ENCODE measurements at regions not wholly inside any gene's neighbourhood (a gene's known extent, or its start where the extent isn't known, plus 50 kb on each side); places are given as distances from the start of the nearest gene placed in this dataset.
"Not testable (repeated sequence)": the region's sequence is repeated elsewhere in the genome, so short reads cannot be mapped to it uniquely, and the experiment has no call there.

- in situ Hi-C loops (cut with MboI; ENCODE audit: low pct_unique_long_range_greater_than_20kb, low sequenced_read_pairs): no loop called here
- DNase-seq: no peak
These were observed 199.7 kb upstream of the ATXN7L3B start for GRCh38 chr12:74337951-74338350.

GRCh38 chr12:74339211-74339610 is 198.4 kb upstream of the ATXN7L3B start:
- no peak for DNase-seq
- in situ Hi-C loops (cut with MboI; ENCODE audit: low pct_unique_long_range_greater_than_20kb, low sequenced_read_pairs): no loop called here

GRCh38 chr12:74349925-74350324 is 187.7 kb upstream of the ATXN7L3B start:
- in situ Hi-C loops (cut with MboI; ENCODE audit: low pct_unique_long_range_greater_than_20kb, low sequenced_read_pairs): no loop called here
- no peak for DNase-seq

GRCh38 chr12:74365178-74365964 is 172.3 kb upstream of the ATXN7L3B start:
- in situ Hi-C loops (cut with MboI; ENCODE audit: low pct_unique_long_range_greater_than_20kb, low sequenced_read_pairs): no loop called here
- DNase-seq: peak; percentile 29

- in situ Hi-C loops (cut with MboI; ENCODE audit: low pct_unique_long_range_greater_than_20kb, low sequenced_read_pairs): no loop called here
- DNase-seq: no peak
These were observed 166.9 kb upstream of the ATXN7L3B start for GRCh38 chr12:74370608-74371216.

GRCh38 chr12:74379114-74379513 is 158.5 kb upstream of the ATXN7L3B start:
- in situ Hi-C loops (cut with MboI; ENCODE audit: low pct_unique_long_range_greater_than_20kb, low sequenced_read_pairs): no loop called here

GRCh38 chr12:74381958-74382357 is 155.7 kb upstream of the ATXN7L3B start:
- DNase-seq: no peak
- in situ Hi-C loops (cut with MboI; ENCODE audit: low pct_unique_long_range_greater_than_20kb, low sequenced_read_pairs): no loop called here

More at GRCh38 chr12:74379114-74379513, 158.5 kb upstream of the ATXN7L3B start:
- DNase-seq: no peak

- in situ Hi-C loops (cut with MboI; ENCODE audit: low pct_unique_long_range_greater_than_20kb, low sequenced_read_pairs): no loop called here
- no peak for DNase-seq
These were observed 154.7 kb upstream of the ATXN7L3B start for GRCh38 chr12:74382983-74383382.

GRCh38 chr12:74391283-74391682 is 146.4 kb upstream of the ATXN7L3B start:
- no peak for DNase-seq
- in situ Hi-C loops (cut with MboI; ENCODE audit: low pct_unique_long_range_greater_than_20kb, low sequenced_read_pairs): no loop called here

- no peak for DNase-seq
- in situ Hi-C loops (cut with MboI; ENCODE audit: low pct_unique_long_range_greater_than_20kb, low sequenced_read_pairs): no loop called here
These were observed 144.4 kb upstream of the ATXN7L3B start for GRCh38 chr12:74393272-74393671.

GRCh38 chr12:74394647-74395046 is 143.0 kb upstream of the ATXN7L3B start:
- in situ Hi-C loops (cut with MboI; ENCODE audit: low pct_unique_long_range_greater_than_20kb, low sequenced_read_pairs): no loop called here
- no peak for DNase-seq

- in situ Hi-C loops (cut with MboI; ENCODE audit: low pct_unique_long_range_greater_than_20kb, low sequenced_read_pairs): no loop called here
- no peak for DNase-seq
These were observed 136.6 kb upstream of the ATXN7L3B start for GRCh38 chr12:74401035-74401434.

- in situ Hi-C loops (cut with MboI; ENCODE audit: low pct_unique_long_range_greater_than_20kb, low sequenced_read_pairs): no loop called here
- no peak for DNase-seq
These were observed 135.7 kb upstream of the ATXN7L3B start for GRCh38 chr12:74401966-74402365.

GRCh38 chr12:74403221-74403470 is 134.5 kb upstream of the ATXN7L3B start:
- in situ Hi-C loops (cut with MboI; ENCODE audit: low pct_unique_long_range_greater_than_20kb, low sequenced_read_pairs); DNase-seq: not testable (repeated sequence)

- in situ Hi-C loops (cut with MboI; ENCODE audit: low pct_unique_long_range_greater_than_20kb, low sequenced_read_pairs): no loop called here
These were observed 129.0 kb upstream of the ATXN7L3B start for GRCh38 chr12:74408601-74409166.

GRCh38 chr12:74412606-74413230 is 124.9 kb upstream of the ATXN7L3B start:
- DNase-seq: peak; percentile 37
- in situ Hi-C loops (cut with MboI; ENCODE audit: low pct_unique_long_range_greater_than_20kb, low sequenced_read_pairs): no loop called here

More at GRCh38 chr12:74408601-74409166, 129.0 kb upstream of the ATXN7L3B start:
- DNase-seq: no peak

GRCh38 chr12:74415633-74416032 is 122.0 kb upstream of the ATXN7L3B start:
- in situ Hi-C loops (cut with MboI; ENCODE audit: low pct_unique_long_range_greater_than_20kb, low sequenced_read_pairs): no loop called here
- DNase-seq: peak; percentile 32

GRCh38 chr12:74418573-74418972 is 119.1 kb upstream of the ATXN7L3B start:
- DNase-seq: no peak
- in situ Hi-C loops (cut with MboI; ENCODE audit: low pct_unique_long_range_greater_than_20kb, low sequenced_read_pairs): no loop called here

GRCh38 chr12:74424778-74425177 is 112.9 kb upstream of the ATXN7L3B start:
- in situ Hi-C loops (cut with MboI; ENCODE audit: low pct_unique_long_range_greater_than_20kb, low sequenced_read_pairs): no loop called here
- no peak for DNase-seq

- DNase-seq: no peak
- in situ Hi-C loops (cut with MboI; ENCODE audit: low pct_unique_long_range_greater_than_20kb, low sequenced_read_pairs): no loop called here
These were observed 111.5 kb upstream of the ATXN7L3B start for GRCh38 chr12:74426091-74426490.

Data from KBM-7 (cell line).